ENCODE measurements at regions not wholly inside any gene's neighbourhood (a gene's known extent, or its start where the extent isn't known, plus 50 kb on each side); places are given as distances from the start of the nearest gene placed in this dataset.
"Not testable (repeated sequence)": the region's sequence is repeated elsewhere in the genome, so short reads cannot be mapped to it uniquely, and the experiment has no call there.

DNA sequence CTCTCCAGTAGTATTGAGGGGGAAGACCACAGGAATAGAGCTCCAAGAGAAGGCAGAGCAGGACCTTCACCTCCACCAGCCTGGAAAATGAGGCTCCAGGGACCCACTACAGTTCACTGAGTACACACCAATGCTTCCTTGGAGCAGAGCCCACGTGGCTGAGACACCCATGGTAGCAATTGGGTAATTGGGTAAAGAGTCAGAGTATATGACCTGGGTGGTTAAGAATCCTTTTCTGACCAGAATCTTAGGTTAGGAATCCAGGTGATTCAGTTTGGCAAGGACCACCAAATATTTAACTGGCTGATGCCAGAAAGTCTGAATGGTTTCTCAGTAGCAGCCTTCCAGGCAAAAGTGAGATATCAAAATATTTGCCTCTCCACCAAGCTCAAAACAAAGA lies 107.7 kb downstream of the MDH1 start:
- no peak for DNase-seq

DNA sequence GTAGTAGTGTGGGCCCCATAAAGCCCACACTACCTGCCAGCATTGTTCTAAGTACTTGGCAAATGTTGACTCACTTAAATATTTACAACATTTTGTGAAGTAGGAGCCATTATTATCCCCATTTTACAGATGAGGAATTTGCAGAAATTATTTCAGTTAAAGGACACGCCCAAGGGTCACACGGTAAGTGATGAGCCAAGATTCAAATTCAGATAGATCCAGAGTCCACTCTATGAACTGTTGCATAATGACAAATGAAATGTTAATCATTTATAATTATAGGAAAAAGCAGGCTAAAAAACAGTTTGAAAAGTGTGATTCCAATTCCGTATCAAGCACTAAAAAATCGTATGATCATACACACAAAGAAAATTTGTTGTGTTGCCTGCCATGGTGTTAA lies 108.4 kb downstream of the MDH1 start:
- DNase-seq: no peak

DNA sequence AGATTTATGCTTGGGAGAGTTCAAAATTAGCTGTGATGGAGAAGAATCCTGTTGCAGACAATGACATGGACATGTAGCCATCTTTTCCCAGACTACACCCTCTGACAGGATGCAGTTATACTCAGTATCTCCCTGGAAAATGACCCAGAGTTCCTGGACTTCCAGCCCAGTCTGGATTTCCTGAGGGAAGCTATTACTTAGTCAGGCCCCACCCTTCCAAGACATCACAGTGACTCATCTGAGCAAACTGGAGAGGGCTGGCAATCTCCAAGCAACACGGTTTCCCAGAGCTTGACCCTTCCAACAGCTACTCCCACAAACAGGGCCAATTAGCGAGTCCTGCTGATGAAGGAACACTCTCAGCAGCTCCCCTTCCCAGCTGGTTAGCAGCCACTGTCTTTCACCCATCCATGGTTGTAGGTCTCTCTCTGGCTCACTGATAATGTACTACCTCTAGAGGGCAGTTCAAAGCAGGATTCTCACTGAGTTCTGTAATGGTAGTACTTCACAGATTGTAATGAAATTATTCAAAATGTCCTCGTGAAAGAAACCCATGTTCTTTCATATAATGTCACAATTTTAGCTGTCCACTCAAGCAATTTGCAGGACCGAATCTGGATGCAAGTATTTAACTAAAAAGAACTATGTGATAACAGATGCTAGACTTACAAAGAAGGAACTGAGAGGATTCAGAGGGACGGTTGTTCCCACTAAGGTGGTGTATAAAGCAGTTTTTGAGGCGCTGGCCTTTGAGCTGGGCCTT lies 110.2 kb downstream of the MDH1 start:
- peak; percentile 8 for DNase-seq

DNA sequence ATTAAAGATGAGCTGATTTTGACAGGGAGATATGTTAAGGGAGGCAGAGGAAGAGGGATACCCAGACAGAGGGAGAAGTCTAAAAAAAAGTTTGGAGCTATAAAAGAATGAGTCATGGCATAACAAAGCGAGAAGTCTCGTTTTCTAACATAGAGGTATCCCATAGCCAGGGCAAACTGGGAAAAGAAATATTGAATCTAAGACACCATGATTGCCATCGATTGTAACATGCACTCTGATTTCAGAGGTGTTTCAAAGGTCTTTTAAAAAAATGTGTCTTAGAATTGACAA lies 110.7 kb downstream of the MDH1 start:
- DNase-seq: no peak

DNA sequence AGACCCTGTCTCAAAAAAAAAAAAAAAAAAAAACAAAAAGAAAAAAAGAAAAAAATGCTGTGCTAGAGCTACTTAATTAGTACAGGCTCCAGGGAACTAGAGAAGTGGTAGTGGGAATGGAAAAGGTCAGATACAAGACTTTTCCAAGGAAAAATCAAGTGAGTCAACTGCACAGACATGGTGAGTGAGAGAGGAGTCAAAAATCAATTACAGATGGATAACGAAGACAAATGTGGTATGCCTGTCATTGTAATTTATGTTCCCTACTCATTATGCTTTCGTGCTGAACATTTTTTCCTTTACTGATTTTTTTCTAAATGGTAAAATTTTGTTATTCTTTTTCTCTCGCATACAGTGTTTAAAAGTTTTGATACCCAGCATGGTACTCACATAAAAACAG lies 111.5 kb downstream of the MDH1 start:
- DNase-seq: no peak

DNA sequence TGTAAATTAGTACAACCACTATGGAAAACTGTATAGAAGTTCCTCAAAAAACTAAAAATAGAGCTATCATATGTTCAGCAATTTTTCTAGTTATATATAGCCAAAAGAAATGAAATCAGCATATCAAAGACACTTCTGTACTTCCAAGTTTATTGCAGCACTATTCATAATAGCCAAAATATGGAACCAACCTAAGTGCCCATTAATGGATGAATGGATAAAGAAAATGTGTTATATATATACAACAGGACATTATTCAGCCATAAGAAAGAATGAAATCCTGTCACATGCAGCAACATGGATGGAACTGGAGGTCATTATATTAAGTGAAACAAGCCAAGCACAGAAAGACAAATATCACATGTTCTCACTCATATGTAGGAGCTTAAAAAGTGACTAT lies 112.6 kb downstream of the MDH1 start:
- no peak for DNase-seq

DNA sequence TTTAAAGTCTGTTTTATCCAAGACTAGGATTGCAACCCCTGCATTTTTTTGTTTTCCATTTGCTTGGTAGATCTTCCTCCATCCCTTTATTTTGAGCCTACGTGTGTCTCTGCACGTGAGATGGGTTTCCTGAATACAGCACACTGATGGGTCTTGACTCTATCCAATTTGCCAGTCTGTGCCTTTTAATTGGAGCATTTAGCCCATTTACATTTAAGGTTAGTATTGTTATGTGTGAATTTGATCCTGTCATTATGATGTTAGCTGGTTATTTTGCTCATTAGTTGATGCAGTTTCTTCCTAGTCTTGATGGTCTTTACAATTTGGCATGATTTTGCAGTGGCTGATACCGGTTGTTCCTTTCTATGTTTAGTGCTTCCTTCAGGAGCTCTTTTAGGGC lies 117.3 kb downstream of the MDH1 start:
- not testable (repeated sequence) for DNase-seq

DNA sequence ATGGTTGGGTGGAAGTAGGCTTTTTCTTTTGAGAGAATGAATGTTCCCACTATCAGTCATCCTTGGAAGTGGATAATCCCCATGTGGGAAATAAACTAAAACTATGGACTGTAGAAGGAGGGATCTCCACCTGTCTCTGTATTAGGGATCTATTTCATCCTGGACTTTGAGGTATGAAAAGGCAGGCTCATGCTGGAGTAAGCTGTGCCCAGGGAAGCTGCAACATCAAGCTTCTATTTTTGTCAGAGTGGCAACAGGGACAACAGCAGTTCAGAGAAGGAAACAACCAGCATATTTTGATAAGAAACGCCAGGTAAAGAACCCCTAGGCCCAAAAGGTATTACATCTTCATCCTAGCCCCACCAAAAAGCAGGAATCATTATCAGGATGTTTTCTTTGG lies 122.0 kb downstream of the MDH1 start:
- no peak for DNase-seq

DNA sequence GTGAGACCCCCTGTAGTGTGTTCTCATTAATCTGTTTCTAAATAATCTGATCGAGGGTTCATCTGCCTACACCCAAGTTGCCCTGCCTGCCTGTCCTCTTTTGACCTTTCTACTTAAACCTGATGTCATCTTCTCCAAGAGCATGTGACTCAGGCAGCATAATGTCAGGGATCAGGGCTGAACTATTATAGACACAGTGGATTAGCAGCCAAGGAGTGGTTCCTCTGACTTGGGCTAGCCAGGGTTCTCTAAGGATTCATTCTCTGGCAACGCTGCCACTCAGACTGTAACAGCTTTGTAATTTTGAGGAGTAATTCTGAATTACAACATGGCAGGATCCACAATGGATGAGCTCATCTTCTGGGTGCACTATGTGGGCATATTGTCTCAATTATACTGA lies 124.0 kb downstream of the MDH1 start:
- DNase-seq: no peak

DNA sequence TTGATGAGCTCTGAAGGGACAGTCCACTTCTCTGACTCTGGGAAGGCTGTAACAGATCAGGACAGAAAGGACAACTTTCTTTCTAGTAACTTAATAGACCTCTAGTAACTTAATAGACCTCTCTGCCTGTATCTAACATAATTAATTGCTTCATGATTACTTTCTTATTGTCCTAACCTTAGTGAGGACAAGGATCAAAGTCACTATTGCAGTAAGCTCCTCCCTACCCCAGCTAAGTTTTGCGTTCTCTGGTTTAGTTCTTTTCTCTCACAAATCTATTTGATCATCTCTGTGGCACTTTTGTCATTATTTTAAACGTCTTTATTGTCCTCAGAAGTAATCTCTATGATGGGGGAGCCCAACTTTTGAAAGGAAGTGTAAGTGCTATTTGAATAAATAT lies 125.5 kb upstream of the UGP2 start:
- no peak for DNase-seq

DNA sequence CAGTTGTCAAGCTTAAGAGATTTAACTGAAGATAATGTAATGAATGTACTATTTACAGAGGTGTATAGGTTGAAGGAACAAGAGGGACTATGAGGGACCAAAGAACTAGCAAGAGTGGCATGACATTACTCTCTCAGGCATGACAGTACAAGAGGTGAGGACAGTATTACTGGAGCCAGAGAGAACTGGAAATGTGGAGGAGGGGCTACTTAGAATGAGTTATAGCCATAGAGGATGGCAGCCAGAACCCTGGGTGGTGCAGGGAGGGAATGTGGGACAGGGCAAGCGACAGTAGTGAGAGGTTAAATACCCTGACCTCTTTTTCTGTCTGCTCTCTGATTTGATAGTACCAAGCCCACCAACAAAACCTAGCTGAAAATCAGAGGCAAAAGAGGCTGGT lies 122.6 kb upstream of the UGP2 start:
- DNase-seq: peak; percentile 44

DNA sequence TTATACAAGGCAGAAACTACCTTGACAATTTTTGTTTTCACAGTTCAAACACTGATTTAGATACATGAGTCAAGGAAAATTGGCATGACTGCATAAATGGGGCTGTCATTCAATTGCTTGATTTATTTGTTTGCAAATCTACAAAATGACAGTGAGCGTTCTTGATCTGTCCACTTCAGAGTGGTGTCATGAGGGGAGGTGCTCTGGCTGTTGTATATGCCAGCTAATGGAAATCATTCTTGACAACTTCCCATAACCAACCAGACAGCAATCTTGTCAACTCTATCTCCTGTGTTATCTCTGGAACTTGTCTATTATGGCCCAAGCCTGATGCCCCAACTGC lies 120.6 kb upstream of the UGP2 start:
- peak; percentile 45 for DNase-seq

DNA sequence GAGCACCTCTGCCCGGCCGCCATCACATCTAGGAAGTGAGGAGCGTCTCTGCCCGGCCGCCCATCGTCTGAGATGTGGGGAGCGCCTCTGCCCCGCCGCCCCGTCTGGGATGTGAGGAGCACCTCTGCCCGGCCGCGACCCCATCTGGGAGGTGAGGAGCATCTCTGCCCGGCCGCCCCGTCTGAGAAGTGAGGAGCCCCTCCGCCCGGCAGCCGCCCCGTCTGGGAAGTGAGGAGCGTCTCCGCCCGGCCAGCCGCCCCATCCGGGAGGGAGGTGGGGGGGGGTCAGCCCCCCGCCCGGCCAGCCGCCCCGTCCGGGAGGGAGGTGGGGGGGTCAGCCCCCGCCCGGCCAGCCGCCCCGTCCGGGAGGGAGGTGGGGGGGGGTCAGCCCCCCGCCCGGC lies 119.4 kb upstream of the UGP2 start:
- DNase-seq: not testable (repeated sequence)

DNA sequence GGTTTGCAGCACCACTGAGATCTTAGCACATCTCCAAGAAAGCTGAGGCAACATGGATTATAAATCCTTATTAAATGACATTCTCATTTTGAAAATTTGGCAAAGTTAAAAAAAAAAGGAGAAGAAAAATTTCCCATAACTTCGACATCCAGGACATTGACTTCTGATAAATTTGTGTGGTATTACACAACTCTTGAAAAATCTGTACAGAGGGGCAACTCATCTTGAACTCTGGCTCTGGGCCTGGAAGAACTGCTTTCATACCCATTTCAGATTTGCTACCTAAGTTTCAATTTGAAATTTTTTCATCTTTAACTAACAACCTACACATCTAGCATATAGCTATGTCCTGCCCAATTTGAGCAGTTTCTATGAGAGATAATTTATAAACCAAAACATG lies 118.0 kb upstream of the UGP2 start:
- no peak for DNase-seq

DNA sequence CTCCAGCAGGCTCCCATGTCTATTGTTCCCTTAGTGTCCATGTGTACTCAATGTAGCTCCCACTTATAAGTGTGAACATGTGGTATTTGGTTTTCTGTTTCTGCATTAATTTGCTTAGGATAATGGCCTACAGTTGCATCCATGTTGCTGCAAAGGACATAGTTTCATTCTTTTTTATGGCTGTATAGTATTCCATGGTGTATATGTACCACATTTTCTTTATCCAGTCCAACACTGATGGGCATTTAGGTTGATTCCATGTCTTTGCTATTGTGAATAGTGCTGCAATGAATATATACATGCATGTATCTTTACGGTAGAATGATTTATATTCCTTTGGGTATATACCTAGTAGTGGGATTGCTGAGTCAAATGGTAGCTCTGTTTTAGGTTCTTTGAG lies 116.5 kb upstream of the UGP2 start:
- not testable (repeated sequence) for DNase-seq

DNA sequence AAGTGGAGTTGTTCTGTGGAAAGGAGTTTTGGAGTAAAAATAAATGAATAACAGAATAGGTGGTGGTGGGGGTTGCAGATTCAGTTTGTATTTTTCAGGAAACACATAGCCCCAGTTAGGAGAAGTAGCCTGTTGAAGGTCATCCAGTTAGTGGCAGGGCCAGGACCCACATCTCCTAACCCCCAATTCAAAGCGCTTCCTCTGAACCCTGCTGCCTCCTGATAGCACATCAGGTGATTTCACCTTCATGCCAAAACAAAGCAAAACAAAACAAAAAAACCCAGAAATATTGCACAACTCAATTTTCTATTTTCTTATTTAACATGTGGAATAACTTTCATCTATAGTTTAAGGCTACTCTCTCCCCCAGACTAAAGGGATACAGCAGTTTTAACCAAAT lies 112.3 kb upstream of the UGP2 start:
- no peak for DNase-seq

DNA sequence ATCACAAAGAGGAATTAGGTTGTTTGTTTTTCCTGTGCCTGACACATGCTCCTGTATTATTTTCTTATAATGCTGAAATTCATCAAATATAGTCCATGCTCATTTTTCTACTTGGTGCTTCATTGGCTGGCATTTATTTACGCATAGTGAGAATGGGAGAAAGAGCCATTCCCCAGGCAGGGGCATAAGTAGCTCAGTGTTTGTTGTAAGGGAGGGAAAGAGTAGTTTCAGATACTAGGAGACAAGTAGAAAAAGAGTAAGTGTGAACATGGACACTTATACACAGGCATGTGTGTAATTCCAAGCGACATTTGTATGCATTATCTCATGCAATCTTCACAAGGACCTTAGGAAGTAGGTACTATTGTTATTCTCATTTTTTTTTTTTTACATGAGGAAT lies 111.9 kb upstream of the UGP2 start:
- DNase-seq: no peak

DNA sequence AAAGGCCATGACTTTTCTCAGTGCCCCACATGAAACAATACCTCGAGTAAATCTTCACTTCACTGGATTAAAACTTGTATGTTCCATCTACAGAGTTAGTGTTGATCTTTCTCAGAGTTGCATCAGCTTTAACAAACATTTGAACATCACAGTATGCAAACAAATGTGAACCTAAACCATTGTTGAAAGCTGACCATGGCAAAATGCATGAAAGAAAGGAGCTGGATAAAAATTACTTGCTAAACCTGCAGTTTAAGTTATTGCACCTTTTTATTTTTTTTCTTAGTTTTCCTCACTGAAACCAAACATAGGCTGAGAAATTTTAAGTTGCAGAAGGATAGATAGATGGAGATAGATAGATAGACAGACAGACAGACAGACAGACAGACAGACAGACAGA lies 107.2 kb upstream of the UGP2 start:
- DNase-seq: no peak

DNA sequence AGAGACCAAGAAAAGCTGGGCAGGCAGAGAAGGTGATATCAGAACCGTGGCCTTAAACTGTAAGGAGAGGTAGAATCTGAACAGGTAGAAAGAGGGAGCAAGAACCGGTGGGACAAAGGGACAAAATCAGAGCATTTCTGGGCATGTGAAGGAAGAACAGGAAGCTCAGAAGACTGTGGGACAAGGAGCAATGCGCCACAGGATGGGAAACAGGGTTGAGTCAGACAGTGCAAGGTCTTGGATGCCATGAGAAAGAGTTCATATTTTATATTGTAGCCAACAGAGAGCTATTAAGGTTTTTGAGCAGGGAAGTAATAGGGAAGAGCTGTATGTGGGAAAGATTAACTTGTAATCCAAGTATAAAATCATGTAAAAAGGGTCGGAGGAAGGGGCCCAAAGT lies 106.4 kb upstream of the UGP2 start:
- no peak for DNase-seq

DNA sequence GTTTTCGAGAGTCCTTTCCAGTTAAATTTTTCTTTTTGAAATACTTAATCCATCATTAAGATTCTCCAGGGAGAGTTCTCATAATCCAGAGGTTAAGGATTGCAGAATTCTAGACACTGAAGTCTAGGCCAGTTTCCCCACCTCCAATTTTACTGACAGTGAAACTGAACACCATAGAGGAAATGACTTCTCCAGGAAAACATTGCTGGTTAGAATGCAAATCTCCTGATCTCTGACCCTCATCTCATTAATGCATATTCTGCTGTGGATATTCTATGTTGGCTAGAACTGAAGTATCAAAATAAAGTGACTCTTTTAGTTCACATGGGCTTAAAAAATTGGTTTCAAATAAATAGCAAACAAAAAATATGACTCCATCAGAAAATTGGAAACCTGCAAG lies 105.8 kb upstream of the UGP2 start:
- DNase-seq: no peak

DNA sequence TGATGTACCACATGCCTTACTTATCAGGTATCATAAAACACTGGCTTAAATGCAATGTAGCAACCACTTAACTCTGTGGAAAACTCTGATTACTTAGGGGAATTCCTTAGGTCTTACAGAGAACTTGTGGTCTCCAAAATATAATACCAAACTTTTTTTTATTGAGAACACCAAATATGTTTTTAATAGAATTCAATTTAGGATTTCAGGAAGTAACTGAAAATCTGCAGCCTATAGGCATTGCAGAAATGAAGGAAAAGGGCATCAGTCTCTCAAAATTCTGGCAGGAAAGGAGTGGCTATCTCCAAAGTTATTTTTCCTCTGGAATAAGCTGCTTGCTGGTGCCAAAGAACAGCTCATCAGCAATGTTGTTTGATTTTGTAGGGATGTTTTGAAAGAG lies 105.3 kb upstream of the UGP2 start:
- DNase-seq: no peak

DNA sequence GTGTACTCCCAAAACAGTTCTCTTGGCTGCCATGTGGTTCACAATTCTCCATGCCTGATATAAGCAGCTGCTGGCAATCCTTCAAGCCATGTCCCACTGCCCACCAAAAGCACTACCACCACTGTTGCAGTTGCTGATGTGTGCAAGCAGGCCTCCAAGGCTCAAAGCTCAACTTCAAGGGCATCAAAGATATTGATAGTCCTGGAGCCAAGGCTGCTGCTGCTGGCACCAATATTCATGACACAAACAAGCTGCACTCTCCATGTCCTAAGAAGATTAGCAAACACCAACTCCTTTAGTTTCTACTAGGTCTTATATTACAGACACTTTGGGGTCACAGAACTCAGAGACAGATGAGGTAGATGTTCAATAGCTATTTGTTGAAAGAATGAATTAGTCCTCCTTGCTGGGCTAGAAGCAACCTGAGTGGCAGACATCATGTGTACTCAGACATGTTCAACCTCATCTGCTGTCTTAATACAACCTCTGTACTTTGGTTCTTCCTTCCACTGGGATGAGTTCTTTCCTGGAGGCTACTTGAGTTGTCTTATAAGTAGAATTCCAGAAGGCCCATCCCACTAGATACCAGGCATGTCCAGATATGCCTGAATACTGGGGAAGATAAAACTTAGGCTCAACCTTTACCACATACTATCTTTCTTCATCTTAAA lies 104.5 kb upstream of the UGP2 start:
- DNase-seq: no peak

DNA sequence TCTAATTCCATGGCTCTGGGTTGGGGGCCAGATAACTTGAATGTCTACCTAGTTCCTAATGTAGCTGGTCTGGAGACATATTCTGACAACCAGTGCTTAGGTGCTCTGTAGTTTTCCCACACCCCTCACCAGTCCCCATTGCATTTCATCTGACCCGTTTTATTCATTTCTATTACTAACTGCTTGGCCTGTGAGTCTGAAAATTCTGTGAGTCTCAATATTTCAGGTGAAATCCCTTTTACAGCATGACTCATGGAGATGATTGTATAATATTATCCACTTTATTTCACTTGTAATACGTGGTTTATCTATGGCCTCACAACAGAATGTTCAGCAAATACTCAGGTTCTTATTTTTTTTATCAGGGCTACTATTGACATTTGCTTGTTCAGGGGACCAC lies 103.7 kb upstream of the UGP2 start:
- DNase-seq: no peak

DNA sequence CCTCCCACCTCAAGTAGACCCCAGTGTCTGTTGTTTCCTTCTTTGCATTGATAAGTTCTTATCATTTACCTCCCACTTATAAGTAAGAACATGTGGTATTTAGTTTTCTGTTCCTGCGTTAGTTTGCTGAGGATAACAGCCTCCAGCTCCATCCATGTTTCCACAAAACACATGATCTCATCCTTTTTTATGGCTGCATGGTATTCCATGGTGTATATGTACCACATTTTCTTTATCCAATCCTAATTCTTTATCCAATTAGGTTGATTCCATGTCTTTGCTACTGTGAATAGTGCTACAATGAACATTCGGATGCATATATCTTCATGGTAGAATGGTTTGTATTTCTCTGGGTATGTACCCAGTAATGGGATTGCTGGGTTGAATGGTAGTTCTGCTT lies 102.5 kb upstream of the UGP2 start:
- DNase-seq: not testable (repeated sequence)

DNA sequence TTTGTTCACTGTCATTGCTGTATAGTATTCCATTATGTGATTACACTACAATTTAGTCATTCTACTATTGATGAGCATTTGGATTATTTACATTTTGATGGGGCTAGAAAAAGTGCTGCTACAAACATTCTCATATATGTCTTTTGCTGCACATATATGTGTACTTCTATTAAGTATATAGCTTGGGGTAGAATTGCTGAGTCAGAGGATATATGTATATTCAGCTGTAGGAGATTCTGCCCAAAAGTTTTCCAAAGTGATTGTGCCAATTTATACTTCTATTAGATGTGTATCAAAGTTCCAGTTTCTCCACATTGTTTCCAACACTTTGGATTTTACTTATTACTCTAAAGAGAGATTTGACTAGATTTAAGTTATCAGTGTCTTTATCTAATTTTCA lies 101.7 kb upstream of the UGP2 start:
- no peak for DNase-seq

All from NCI-H510A (cell line).